Aorta (tissue), 5 donors: ENCODE measurements at regions not wholly inside any gene's neighbourhood (a gene's known extent, or its start where the extent isn't known, plus 50 kb on each side); places are given as distances from the start of the nearest gene placed in this dataset.
A peak's percentile ranks its signal among the peaks of the same experiment; 100 is the strongest.
"Not testable (repeated sequence)": the region's sequence is repeated elsewhere in the genome, so short reads cannot be mapped to it uniquely, and the experiment has no call there.

ENCODE experiments used
- ATAC-seq: fragments of 200-7000 bp; cut with Tn5 transposase; one replicate; pipeline ENCODE4 v1.9.1; 2022; ENCODE audit warnings: moderate library complexity; ENCODE audit not compliant: low FRiP score
- DNase-seq, 2 donors: peaks; one replicate each; pipeline ENCODE4 v3.0.0-alpha.2; 2020
- H3K27ac ChIP-seq, 2 donors: one replicate each; pipeline ENCODE4 v1.5.1; 2013; ENCODE audit warnings: low read length in 2 of 2, mild to moderate bottlenecking in 2 of 2, moderate library complexity in 2 of 2, control low read depth in 1 of 2, inconsistent platforms in 1 of 2, low read depth in 1 of 2
- H3K27me3 ChIP-seq, 2 donors: one replicate each; pipeline ENCODE4 v1.6.1; 2013; ENCODE audit warnings: control low read depth in 1 of 2, low read length in 1 of 2, mild to moderate bottlenecking in 1 of 2, moderate library complexity in 1 of 2; ENCODE audit not compliant: insufficient read depth in 2 of 2, control insufficient read depth in 1 of 2
- H3K36me3 ChIP-seq, 2 donors: one replicate each; pipeline ENCODE4 v1.6.1; 2013; ENCODE audit warnings: control low read depth in 1 of 2, low read length in 1 of 2, mild to moderate bottlenecking in 1 of 2; ENCODE audit not compliant: insufficient read depth in 2 of 2, control insufficient read depth in 1 of 2
- H3K4me1 ChIP-seq, 2 donors: one replicate each; pipeline ENCODE4 v1.6.1; 2013; ENCODE audit warnings: low read length in 2 of 2, control low read depth in 1 of 2, mild to moderate bottlenecking in 1 of 2, moderate library complexity in 1 of 2; ENCODE audit not compliant: insufficient read depth in 2 of 2, control insufficient read depth in 1 of 2
- H3K4me3 ChIP-seq, 2 donors: one replicate each; pipeline ENCODE4 v1.5.1; 2013; ENCODE audit warnings: low read length in 2 of 2, control low read depth in 1 of 2, mild to moderate bottlenecking in 1 of 2
- H3K9me3 ChIP-seq: one replicate; pipeline ENCODE4 v1.6.1; 2013; ENCODE audit warnings: mild to moderate bottlenecking, low read length; ENCODE audit not compliant: control insufficient read depth
- WGBS, 2 donors: extraction: QIAGEN DNeasy Blood & Tissue Kit; methylation state at CpG; one replicate each; pipeline ENCODE4 v1.1.7; 2013; 5-methylcytosine and 5-hydroxymethylcytosine counted together
- intact Hi-C, 2 donors: fragments of 100-400 bp; cut with DNase I; formaldehyde crosslinking; loops; one replicate each; pipeline versions ENCODE4 v1.14.2 to v1.15.0; 2022
- donor health status: healthy with polysubstance abuse.
- donor health status: Bipolar disorder and iron deficiency.
- donor health status: DM: no; HTN: no; CAD: no.
- donor health status: DM: no; HTN: no; CAD: no.
- donor health status: DM: yes; HTN: yes; CAD: no.

- H3K4me3 ChIP-seq, H3K4me1 ChIP-seq, H3K27ac ChIP-seq, intact Hi-C loops, ATAC-seq, H3K27me3 ChIP-seq, H3K9me3 ChIP-seq, H3K36me3 ChIP-seq, DNase-seq: not testable (repeated sequence)
- WGBS, 2 donors: 90 to 91% methylated on average over 19 to 20 of the region's 21 CpGs
Measured at GRCh38 chr16:21540770-21541433, 58.5 kb upstream of the METTL9 start.

GRCh38 chr16:21541611-21542051 lies 57.7 kb upstream of the METTL9 start:
- H3K27ac ChIP-seq, H3K4me3 ChIP-seq, intact Hi-C loops, H3K9me3 ChIP-seq, H3K36me3 ChIP-seq, ATAC-seq, H3K4me1 ChIP-seq, H3K27me3 ChIP-seq: not testable (repeated sequence)
- WGBS, 2 donors: 77 to 85% methylated on average over 9 of the region's 10 CpGs
- peak in 1 of 2 donors; percentile 55 for DNase-seq

GRCh38 chr16:21542075-21542474 lies 57.3 kb upstream of the METTL9 start:
- intact Hi-C loops, H3K9me3 ChIP-seq: not testable (repeated sequence)

GRCh38 chr16:21542491-21543124 lies 56.8 kb upstream of the METTL9 start:
- 86 to 89% methylated on average over 8 to 10 of the region's 15 CpGs for WGBS, 2 donors
- H3K27ac ChIP-seq: peak overlapping the region in 1 of 2 donors; percentile 21
- intact Hi-C loops, H3K4me3 ChIP-seq, H3K27me3 ChIP-seq, H3K36me3 ChIP-seq, H3K9me3 ChIP-seq, H3K4me1 ChIP-seq, ATAC-seq, DNase-seq: not testable (repeated sequence)

More at GRCh38 chr16:21542075-21542474, 57.3 kb upstream of the METTL9 start:
- ATAC-seq, H3K4me1 ChIP-seq, H3K27me3 ChIP-seq, DNase-seq, H3K4me3 ChIP-seq, H3K27ac ChIP-seq, H3K36me3 ChIP-seq: not testable (repeated sequence)
- 91 to 94% methylated on average over 10 of the region's 15 CpGs for WGBS, 2 donors

GRCh38 chr16:21543151-21543836 lies 56.1 kb upstream of the METTL9 start:
- ATAC-seq: peak; percentile 56
- H3K4me1 ChIP-seq, H3K4me3 ChIP-seq, intact Hi-C loops, H3K36me3 ChIP-seq, H3K27me3 ChIP-seq, H3K9me3 ChIP-seq: not testable (repeated sequence)
- peak overlapping the region in 1 of 2 donors; percentile 89 for H3K27ac ChIP-seq
- 21 to 22% methylated on average over 12 of the region's 12 CpGs for WGBS, 2 donors
- DNase-seq: peak in 1 of 2 donors; percentile 76

GRCh38 chr16:21545664-21546326 lies 53.6 kb upstream of the METTL9 start:
- H3K4me3 ChIP-seq, ATAC-seq, H3K27me3 ChIP-seq, H3K9me3 ChIP-seq, H3K36me3 ChIP-seq, H3K4me1 ChIP-seq, H3K27ac ChIP-seq, intact Hi-C loops: not testable (repeated sequence)
- DNase-seq: peak in 1 of 2 donors; percentile 75
- 84 to 93% methylated on average over 27 to 28 of the region's 30 CpGs for WGBS, 2 donors

GRCh38 chr16:21549396-21549795 lies 50.0 kb upstream of the METTL9 start:
- H3K27ac ChIP-seq, intact Hi-C loops, H3K4me1 ChIP-seq, ATAC-seq, H3K4me3 ChIP-seq, H3K36me3 ChIP-seq, H3K27me3 ChIP-seq, H3K9me3 ChIP-seq: not testable (repeated sequence)
- DNase-seq: peak in 1 of 2 donors; percentile 19
- WGBS, 2 donors: 95 to 96% methylated on average over 6 to 7 of the region's 7 CpGs
